ENCODE measurements at regions not wholly inside any gene's neighbourhood (a gene's known extent, or its start where the extent isn't known, plus 50 kb on each side); places are given as distances from the start of the nearest gene placed in this dataset.

GRCh38 chrX:11864171-11864570, 106.1 kb downstream of the MSL3 start:
- Histone ChIP-seq H2BK15ac (ENCODE audit: low read depth, low read length) (no peak overlapping the region), H3K27me3 (ENCODE audit: control insufficient read depth, insufficient read depth, low read length) (no peaks in the 10 kb centered on the region), H2AFZ (replicated peaks; ENCODE audit: low read length, poor library complexity) (no peak overlapping the region), H2BK5ac (ENCODE audit: low read depth, low read length, poor library complexity, severe bottlenecking) (no peak overlapping the region), H3K36me3 (ENCODE audit: control insufficient read depth, insufficient read depth, low read length) (no peaks in the 10 kb centered on the region), H4K8ac (ENCODE audit: low read depth in 2 of 2, low read length in 2 of 2) (no peak overlapping the region), H3K4me3 (ENCODE audit: insufficient read depth, low read depth, low read length) (no peak overlapping the region), H3K79me1 (ENCODE audit: low read depth in 1 of 2, low read length in 2 of 2) (no peaks in the 10 kb centered on the region), H4K5ac (ENCODE audit: low read depth, low read length) (no peak overlapping the region), H3K14ac (replicated peaks; ENCODE audit: low read depth, low read length) (no peak overlapping the region), H3K56ac (ENCODE audit: extremely low read depth, insufficient read depth, low read length) (no peak overlapping the region), H3K9ac (ENCODE audit: low read depth, low read length) (no peak overlapping the region), H2AK5ac (ENCODE audit: low read depth, low read length) (no peak overlapping the region), H3K4me2 (ENCODE audit: low read depth, low read length) (no peak overlapping the region), H3K23ac (ENCODE audit: low read depth, low read length) (no peak overlapping the region), H2BK120ac (ENCODE audit: low read depth, low read length) (no peak overlapping the region), H3K4me1 (ENCODE audit: control insufficient read depth, insufficient read depth, low read length) (no peaks in the 10 kb centered on the region), H3K9me1 (ENCODE audit: insufficient read depth, low read length) (no peaks in the 10 kb centered on the region), H3K27ac (ENCODE audit: insufficient read depth, low read length) (no peak overlapping the region), H3K9me3 (ENCODE audit: control insufficient read depth, insufficient read depth, low read length) (no peaks in the 10 kb centered on the region), H3K18ac (ENCODE audit: low read depth, low read length) (no peak overlapping the region), H2BK20ac (ENCODE audit: low read depth, low read length) (no peak overlapping the region), H2AK9ac (replicated peaks; ENCODE audit: low read depth, low read length, poor library complexity) (no peak overlapping the region), H4K91ac (ENCODE audit: insufficient read depth, low read depth, low read length) (no peak overlapping the region), H3K4ac (ENCODE audit: low read depth, low read length) (no peak overlapping the region), H4K20me1 (ENCODE audit: insufficient read depth, low read length) (no peaks in the 10 kb centered on the region)
- in situ Hi-C loops (cut with MboI; ENCODE audit: low sequenced_read_pairs) (no loop called here), dilution Hi-C loops (cut with HindIII; ENCODE audit: low sequenced_read_pairs, unreplicated experiment) (no loop called here), intact Hi-C loops (cut with micrococcal nuclease) (no loop called here)
- TF ChIP-seq USF2 (IDR thresholded peaks at IDR 0.05; ENCODE audit: low read depth, low read length) (no peak), ELK1 (IDR thresholded peaks at IDR 0.05; ENCODE audit: borderline replicate concordance, low read depth, low read length) (no peak), BHLHE40 (IDR thresholded peaks at IDR 0.05; ENCODE audit: low read depth, low read length) (no peak), MAZ (IDR thresholded peaks at IDR 0.05; ENCODE audit: borderline replicate concordance, low read depth, low read length) (no peak), FOS (IDR thresholded peaks at IDR 0.05; ENCODE audit: low read depth, low read length) (no peak), RFX5 (IDR thresholded peaks at IDR 0.05; ENCODE audit: low read depth, low read length) (no peak), SMC3 (IDR thresholded peaks at IDR 0.05; ENCODE audit: low read depth, low read length) (no peak), CHD1 (IDR thresholded peaks at IDR 0.05; ENCODE audit: low read depth, low read length) (no peak), MXI1 (IDR thresholded peaks at IDR 0.05; ENCODE audit: borderline replicate concordance, low read depth, low read length) (no peak), RAD21 (IDR thresholded peaks at IDR 0.05; ENCODE audit: low read length) (no peak), CTCF (conservative IDR thresholded peaks at IDR 0.05; ENCODE audit: low read depth, low read length) (no peak), NFE2L2 (IDR thresholded peaks at IDR 0.05; ENCODE audit: low read depth, low read length) (no peak), POLR2A (IDR thresholded peaks at IDR 0.05; ENCODE audit: low read depth, low read length) (no peak), CEBPB (IDR thresholded peaks at IDR 0.05; ENCODE audit: low read depth, low read length) (no peak)
- no TSS peak for BruUV-seq (replicated peaks)
- ChIA-PET POLR2A (ENCODE audit: unreplicated experiment) (no interaction called here), CTCF (no interaction called here)
- 72% methylated on average over 2 of the region's 2 CpGs; no CpG with 5 or more reads in 1 of the 2 experiments for WGBS, 2 experiments (ENCODE audit: extremely low coverage in 2 of 2, insufficient read length in 1 of 2)
- ATAC-seq (ENCODE audit: low read depth) (no peak), DNase-seq (no peak)

All from IMR-90 (cell line).